PC-3 (cell line): ENCODE measurements at regions not wholly inside any gene's neighbourhood (a gene's known extent, or its start where the extent isn't known, plus 50 kb on each side); places are given as distances from the start of the nearest gene placed in this dataset.

Experiments
- CTCF ChIP-seq: fragments of 300-600 bp; sonication (generic); conservative IDR thresholded peaks from 2 replicates; pipeline ENCODE4 v1.5.1; 2017; ENCODE audit warnings: antibody characterized with exemption, low read depth, mild to moderate bottlenecking, low read length
- EZH2 ChIP-seq: fragments of 300-600 bp; sonication (generic); IDR thresholded peaks from one replicate; pipeline ENCODE4 v1.6.1; 2017; ENCODE audit warnings: antibody characterized with exemption, mild to moderate bottlenecking, low read length; ENCODE audit not compliant: unreplicated experiment
- EZH2phosphoT487 ChIP-seq: fragments of 300-600 bp; sonication (generic); IDR thresholded peaks from 2 replicates; pipeline ENCODE4 v1.6.1; 2018; ENCODE audit warnings: mild to moderate bottlenecking, antibody characterized with exemption, low read length, borderline replicate concordance

DNA sequence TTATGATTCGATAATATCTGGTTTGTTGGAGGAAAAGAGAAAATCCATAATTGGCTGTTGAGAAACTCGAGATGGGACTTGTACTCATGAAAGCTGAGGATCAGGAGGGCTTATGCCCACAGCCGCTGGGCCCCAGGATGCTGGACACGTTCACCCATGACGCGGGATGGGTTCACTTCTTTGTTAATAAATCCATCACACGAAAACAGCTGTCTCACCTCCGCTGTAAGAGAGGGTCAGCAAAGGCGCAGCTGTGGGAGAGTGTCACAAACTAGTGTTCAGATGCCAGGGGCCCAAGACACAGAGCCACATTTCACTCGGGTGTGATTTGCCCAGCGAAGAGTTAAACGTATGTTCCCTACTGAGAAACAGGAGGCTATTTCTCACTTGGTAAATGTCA lies 315.1 kb downstream of the THBS2 start:
- TF ChIP-seq CTCF (no peak), EZH2 (no peak), EZH2phosphoT487 (no peak)
